Fibroblast of the conjunctiva (primary cell): ENCODE measurements at regions not wholly inside any gene's neighbourhood (a gene's known extent, or its start where the extent isn't known, plus 50 kb on each side); places are given as distances from the start of the nearest gene placed in this dataset.
A peak's percentile ranks its signal among the peaks of the same experiment; 100 is the strongest.
"Not testable (repeated sequence)": the region's sequence is repeated elsewhere in the genome, so short reads cannot be mapped to it uniquely, and the experiment has no call there.

Source experiments
- DNase-seq: peaks from one replicate; pipeline ENCODE4 v3.0.0-alpha.2; 2010; ENCODE audit warnings: low read depth

- no peak for DNase-seq
Observed at GRCh38 chr9:24846248-24846912, 300.7 kb upstream of the IZUMO3 start.

DNA sequence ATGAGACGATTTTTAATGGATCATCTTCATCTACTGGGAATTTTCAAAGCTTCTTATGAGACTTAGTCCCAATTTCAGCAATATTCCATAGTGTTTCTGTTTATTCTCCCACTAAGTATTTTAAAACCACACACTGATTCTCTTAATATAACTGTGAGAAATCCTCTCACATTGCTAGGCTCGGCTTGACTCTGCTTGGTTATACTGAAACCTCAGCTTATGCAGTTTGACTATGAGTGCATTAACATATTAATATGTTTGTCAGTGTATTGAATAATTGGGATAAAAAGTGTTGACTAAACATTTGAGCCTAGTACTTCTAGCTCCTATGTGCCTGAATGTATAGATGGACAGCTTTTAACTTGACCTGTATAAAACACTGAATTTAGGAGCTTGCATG is 298.5 kb upstream of the IZUMO3 start:
- DNase-seq = no peak

DNA sequence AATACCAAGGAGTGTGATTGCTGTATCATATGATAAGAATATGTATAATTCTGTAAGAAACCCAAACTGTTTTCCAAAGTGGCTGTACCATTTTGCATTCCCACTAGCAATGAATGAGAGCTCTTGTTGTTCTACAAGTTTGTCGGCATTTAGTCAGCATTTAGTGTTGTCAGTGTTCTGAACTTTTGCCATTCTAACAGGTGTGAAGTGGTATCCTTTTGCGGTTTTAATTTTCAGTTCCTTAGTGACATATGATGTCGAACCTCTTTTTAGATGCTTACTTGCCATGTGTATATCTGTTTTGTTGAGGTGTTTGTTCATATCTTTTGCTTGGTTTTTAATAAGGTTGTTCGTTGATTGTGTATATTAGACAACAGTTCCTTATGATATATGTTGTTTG is 296.3 kb upstream of the IZUMO3 start:
- no peak for DNase-seq

DNA sequence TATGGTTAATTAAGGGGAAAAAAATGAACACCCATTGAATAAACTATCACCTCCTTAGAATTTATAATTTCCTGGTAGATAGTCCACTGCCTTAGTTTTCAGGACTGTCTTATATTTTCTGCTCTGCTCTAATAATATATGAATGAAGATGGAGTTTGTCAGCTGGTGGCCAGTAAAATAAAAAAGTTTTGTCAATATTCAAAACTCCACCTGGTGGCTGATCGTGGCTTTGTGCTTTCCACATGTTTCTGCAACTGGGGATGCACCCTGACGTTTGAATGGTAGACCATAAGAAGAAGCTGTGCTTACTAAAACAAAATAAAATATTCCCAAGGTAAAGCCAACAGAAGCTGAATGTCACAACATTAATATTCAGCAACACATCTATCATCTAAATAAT is 286.6 kb upstream of the IZUMO3 start:
- DNase-seq = no peak

GRCh38 chr9:24828687-24829086 is 283.0 kb upstream of the IZUMO3 start:
- DNase-seq = no peak

- no peak for DNase-seq
Observed at GRCh38 chr9:24824607-24825006, 278.9 kb upstream of the IZUMO3 start.

DNA sequence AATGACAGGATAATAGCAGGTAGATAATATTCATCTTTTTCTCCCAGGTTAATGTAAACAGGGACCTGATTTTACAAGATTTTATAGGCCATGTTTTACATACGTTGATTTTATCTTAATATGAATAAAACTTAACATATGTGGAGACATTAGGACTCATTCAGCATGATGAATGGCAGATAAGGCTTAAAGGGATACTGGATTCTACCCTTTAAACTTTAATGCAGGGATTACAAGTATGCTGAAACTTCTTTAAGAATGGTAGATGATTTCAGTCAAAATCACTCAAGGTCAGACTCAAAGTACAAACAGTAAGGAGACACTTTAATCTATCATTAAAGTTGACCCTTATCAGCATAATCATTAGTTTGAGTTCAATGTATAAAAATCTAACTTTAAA is 274.5 kb upstream of the IZUMO3 start:
- no peak for DNase-seq

- no peak for DNase-seq
Observed at GRCh38 chr9:24817756-24818155, 272.1 kb upstream of the IZUMO3 start.

DNA sequence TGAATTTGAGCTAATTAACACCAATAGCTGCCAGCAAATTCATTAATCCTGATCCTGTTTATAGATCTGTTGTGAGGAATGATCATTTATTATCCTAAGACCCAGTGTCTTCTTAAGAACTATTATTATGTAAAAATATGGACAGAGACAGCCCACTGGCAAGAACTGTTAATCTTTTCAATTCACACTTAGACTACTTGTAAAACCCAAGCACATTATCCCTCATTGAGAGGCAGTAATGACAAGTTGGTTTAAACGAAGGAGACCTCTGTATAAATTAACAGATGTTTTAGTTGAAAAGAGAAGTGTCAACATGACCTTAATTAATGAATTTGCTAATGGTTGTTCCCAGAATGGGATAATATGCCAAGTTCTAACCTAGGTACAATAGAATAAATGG is 270.3 kb upstream of the IZUMO3 start:
- DNase-seq = no peak

GRCh38 chr9:24801344-24801743 is 255.6 kb upstream of the IZUMO3 start:
- no peak for DNase-seq

DNA sequence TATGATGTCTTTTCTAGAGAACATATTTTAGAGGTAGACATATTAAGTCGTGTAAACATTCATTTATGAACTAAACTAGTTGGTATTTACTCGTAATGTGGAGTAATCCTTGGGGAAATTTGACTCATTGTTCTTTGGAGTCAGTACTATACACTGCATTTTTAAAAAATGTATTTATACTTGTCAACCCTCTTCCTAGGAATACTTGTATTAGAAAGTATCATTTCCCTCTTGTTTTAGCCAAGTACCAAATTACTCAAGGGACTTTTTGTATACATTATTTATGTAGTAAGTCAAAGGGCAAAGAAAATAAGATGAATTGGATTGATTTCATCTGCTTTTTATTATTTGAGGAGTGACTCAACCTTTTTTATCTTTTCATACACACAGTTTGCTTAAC is 248.1 kb upstream of the IZUMO3 start:
- peak; percentile 29 for DNase-seq

GRCh38 chr9:24776226-24776625 is 230.5 kb upstream of the IZUMO3 start:
- DNase-seq = no peak

DNA sequence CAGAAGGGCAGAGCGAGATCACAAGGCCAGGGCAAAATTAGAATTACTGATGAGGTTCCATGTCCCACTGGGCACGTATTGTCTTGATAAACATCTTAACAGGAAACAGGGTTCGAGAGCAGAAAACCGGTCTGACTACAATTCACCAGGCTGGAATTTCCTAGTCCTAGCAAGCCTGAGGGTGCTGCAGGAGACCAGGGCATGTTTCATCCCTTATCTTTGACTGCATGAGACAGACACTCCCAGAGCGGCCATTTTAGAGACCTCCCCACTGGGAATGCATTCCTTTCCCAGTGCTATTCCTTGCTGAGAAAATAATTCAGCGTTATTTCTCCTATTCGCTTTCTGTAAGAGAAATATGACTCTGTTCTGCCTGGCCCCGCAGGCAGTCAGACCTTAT is 228.5 kb upstream of the IZUMO3 start:
- not testable (repeated sequence) for DNase-seq

GRCh38 chr9:24766081-24766480 is 220.4 kb upstream of the IZUMO3 start:
- no peak for DNase-seq

- no peak for DNase-seq
Observed at GRCh38 chr9:24765025-24765756, 219.5 kb upstream of the IZUMO3 start.

GRCh38 chr9:24738421-24738961 is 192.8 kb upstream of the IZUMO3 start:
- no peak for DNase-seq

- no peak for DNase-seq
Observed at GRCh38 chr9:24731754-24732153, 186.1 kb upstream of the IZUMO3 start.

DNA sequence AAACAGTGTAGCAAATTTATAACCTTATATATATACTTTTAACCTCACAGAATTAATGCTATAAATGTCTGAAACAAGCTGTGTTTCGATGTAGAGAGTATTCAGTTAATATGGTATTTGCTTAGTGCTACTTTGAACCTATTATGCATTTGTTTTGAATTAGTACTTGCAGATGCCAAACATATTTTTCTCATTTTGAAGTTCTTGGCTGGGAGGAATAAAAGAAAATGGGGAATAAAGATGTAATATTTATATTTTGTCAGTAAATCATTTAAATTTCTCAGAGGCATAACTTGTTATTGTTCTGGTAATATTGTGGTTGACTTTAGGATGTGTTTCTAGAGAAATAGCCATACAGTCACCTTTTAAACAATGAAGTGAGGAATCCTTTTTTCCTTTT is 175.9 kb upstream of the IZUMO3 start:
- no peak for DNase-seq

GRCh38 chr9:24712206-24712605 is 166.5 kb upstream of the IZUMO3 start:
- no peak for DNase-seq

- no peak for DNase-seq
Observed at GRCh38 chr9:24708814-24709213, 163.1 kb upstream of the IZUMO3 start.

DNA sequence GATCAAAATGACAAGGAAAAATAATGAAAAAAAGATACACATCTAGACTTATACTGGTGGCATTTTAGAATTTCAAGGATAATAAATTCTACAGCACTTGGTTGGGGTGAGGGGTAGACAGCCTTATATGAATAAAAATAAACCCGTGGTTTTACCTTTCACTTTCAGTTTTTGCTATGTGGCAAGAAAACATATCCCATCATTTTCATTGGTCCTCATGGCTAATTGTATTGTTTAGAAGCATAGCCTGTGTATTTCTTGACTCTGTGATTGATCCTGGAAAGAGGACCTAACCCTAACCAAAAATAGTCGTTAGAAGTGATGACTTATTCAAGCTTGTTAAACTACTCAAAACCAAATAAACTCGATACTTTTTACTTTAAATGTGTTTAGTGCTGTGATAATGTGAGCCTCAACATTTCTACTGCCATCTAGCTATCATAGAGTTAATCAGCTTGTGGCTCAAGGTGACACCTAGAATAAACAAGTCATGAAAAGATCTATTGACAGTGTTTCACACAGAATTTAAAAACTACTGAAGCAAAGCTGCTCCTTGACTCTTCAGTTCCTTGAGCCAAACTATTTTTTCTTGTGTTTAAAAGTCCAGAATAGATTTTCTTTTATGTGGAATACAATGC is 153.3 kb upstream of the IZUMO3 start:
- DNase-seq = no peak

GRCh38 chr9:24672336-24672735 is 126.6 kb upstream of the IZUMO3 start:
- DNase-seq = no peak

DNA sequence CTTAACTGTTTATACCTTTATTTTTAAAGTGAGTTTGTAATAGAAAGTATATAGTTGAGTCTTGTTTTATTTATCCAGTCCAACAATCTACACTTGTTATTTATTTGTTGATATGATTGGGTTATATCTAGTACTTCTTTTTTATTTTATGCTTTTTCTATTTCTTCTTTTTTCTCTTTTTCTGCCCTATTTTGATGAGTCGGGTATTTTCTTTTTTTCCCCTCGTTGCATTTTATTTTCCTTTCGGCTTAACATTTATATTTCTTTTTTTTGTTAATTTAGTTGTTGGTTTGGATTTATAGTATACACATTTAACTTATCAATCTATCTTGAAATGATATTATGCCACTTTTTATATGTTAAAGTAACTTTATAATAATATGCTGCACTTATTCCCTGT is 111.7 kb upstream of the IZUMO3 start:
- DNase-seq = no peak
